GM23248 (cell line): ENCODE measurements at regions not wholly inside any gene's neighbourhood (a gene's known extent, or its start where the extent isn't known, plus 50 kb on each side); places are given as distances from the start of the nearest gene placed in this dataset.

Source experiments
- DNase-seq: peaks from one replicate; pipeline ENCODE4 v3.0.0-alpha.2; 2015
- H2AFZ ChIP-seq: fragments of 200-600 bp; sonication (generic); 2 replicates; pipeline ENCODE4 v1.6.1; 2016; ENCODE audit warnings: antibody characterized with exemption
- H3F3A ChIP-seq: fragments of 200-600 bp; sonication (generic); 2 replicates; pipeline ENCODE4 v1.6.1; 2016; ENCODE audit warnings: mild to moderate bottlenecking, antibody characterized with exemption, mixed run types; ENCODE audit not compliant: insufficient read depth
- H3K27ac ChIP-seq: fragments of 200-600 bp; sonication (generic); 2 replicates; pipeline ENCODE4 v1.5.1; 2016; ENCODE audit warnings: mild to moderate bottlenecking
- H3K27me3 ChIP-seq: fragments of 200-600 bp; sonication (generic); replicated peaks from 2 replicates; pipeline ENCODE4 v1.6.1; 2016; ENCODE audit warnings: mild to moderate bottlenecking; ENCODE audit not compliant: insufficient read depth
- H3K36me3 ChIP-seq: fragments of 200-600 bp; sonication (generic); 2 replicates; pipeline ENCODE4 v1.6.1; 2016; ENCODE audit warnings: low read depth, mild to moderate bottlenecking
- H3K4me1 ChIP-seq: fragments of 200-600 bp; sonication (generic); 2 replicates; pipeline ENCODE4 v1.6.1; 2016; ENCODE audit warnings: mild to moderate bottlenecking; ENCODE audit not compliant: insufficient read depth
- H3K4me2 ChIP-seq: fragments of 200-600 bp; sonication (generic); one replicate; pipeline ENCODE4 v1.6.1; 2016; ENCODE audit warnings: mild to moderate bottlenecking; ENCODE audit not compliant: unreplicated experiment
- H3K4me3 ChIP-seq: fragments of 200-600 bp; sonication (generic); 2 replicates; pipeline ENCODE4 v1.5.1; 2016; ENCODE audit warnings: mild to moderate bottlenecking
- H3K79me2 ChIP-seq: fragments of 200-600 bp; sonication (generic); 2 replicates; pipeline ENCODE4 v1.6.1; 2016; ENCODE audit warnings: mild to moderate bottlenecking; ENCODE audit not compliant: insufficient read depth
- H3K9ac ChIP-seq: fragments of 200-600 bp; sonication (generic); 2 replicates; pipeline ENCODE4 v1.6.1; 2016; ENCODE audit warnings: mild to moderate bottlenecking
- H3K9me2 ChIP-seq: fragments of 200-600 bp; sonication (generic); 2 replicates; pipeline ENCODE4 v1.6.1; 2016; ENCODE audit warnings: mixed run types, mild to moderate bottlenecking, moderate library complexity; ENCODE audit not compliant: insufficient read depth
- H3K9me3 ChIP-seq: fragments of 200-600 bp; sonication (generic); one replicate; pipeline ENCODE4 v1.6.1; 2017; ENCODE audit warnings: low read depth
- H4K20me1 ChIP-seq: fragments of 200-600 bp; sonication (generic); 2 replicates; pipeline ENCODE4 v1.6.0; 2016; ENCODE audit not compliant: insufficient read depth
- EZH2 ChIP-seq: fragments of 200-600 bp; sonication (generic); IDR thresholded peaks from 2 replicates; pipeline ENCODE4 v1.6.1; 2018; ENCODE audit warnings: antibody characterized with exemption, mild to moderate bottlenecking; ENCODE audit not compliant: insufficient read depth, poor library complexity, severe bottlenecking
- EZH2phosphoT487 ChIP-seq: fragments of 200-600 bp; sonication (generic); IDR thresholded peaks from 2 replicates; pipeline ENCODE4 v1.6.1; 2018; ENCODE audit warnings: antibody characterized with exemption, moderate library complexity, mild to moderate bottlenecking, low read depth; ENCODE audit not compliant: insufficient read depth
- WGBS, 2 experiments: methylation state at CpG; one replicate each; pipeline ENCODE4 v1.1.6; 2015 to 2017; ENCODE audit warnings: low lambda C conversion rate in 2 of 2, low coverage in 1 of 2; ENCODE audit errors: missing lambda C conversion rate in 2 of 2; 5-methylcytosine and 5-hydroxymethylcytosine counted together
- in situ Hi-C: fragments of 300-500 bp; cut with MboI; formaldehyde crosslinking; loops from 2 replicates; pipeline ENCODE4 v1.15.0; 2020

- no peak for TF ChIP-seq EZH2phosphoT487
- no peak for TF ChIP-seq EZH2
- in situ Hi-C loops, result no loop called here
Observed at GRCh38 chr4:97159625-97160024, 983.7 kb downstream of the STPG2 start.

GRCh38 chr4:97185233-97185632 is 958.0 kb downstream of the STPG2 start:
- H3K36me3 ChIP-seq, result no peaks in the 10 kb centered on the region
- in situ Hi-C loops, result no loop called here
- H3K4me2 ChIP-seq, result no peak overlapping the region
- H3K9ac ChIP-seq, result no peak overlapping the region
- no peaks in the 10 kb centered on the region for H3K9me2 ChIP-seq
- H3F3A ChIP-seq, result no peaks in the 10 kb centered on the region
- no peaks in the 10 kb centered on the region for H3K27me3 ChIP-seq
- TF ChIP-seq EZH2phosphoT487, result no peak
- TF ChIP-seq EZH2, result no peak
- H4K20me1 ChIP-seq, result no peaks in the 10 kb centered on the region
- H3K9me3 ChIP-seq, result no peaks in the 10 kb centered on the region
- H3K27ac ChIP-seq, result no peak overlapping the region
- H3K4me1 ChIP-seq, result no peaks in the 10 kb centered on the region
- no peak for DNase-seq
- no peaks in the 10 kb centered on the region for H3K79me2 ChIP-seq
- H2AFZ ChIP-seq, result no peak overlapping the region
- no peak overlapping the region for H3K4me3 ChIP-seq

More at GRCh38 chr4:97159625-97160024, 983.7 kb downstream of the STPG2 start:
- no peak overlapping the region for H3K27ac ChIP-seq
- H3K9me3 ChIP-seq, result no peaks in the 10 kb centered on the region
- no peak overlapping the region for H2AFZ ChIP-seq
- no peaks in the 10 kb centered on the region for H4K20me1 ChIP-seq
- WGBS, 2 experiments, result 0 to 3% methylated on average over 1 of the region's 1 CpG
- DNase-seq, result no peak
- no peaks in the 10 kb centered on the region for H3K4me1 ChIP-seq
- no peak overlapping the region for H3K4me3 ChIP-seq
- no peak overlapping the region for H3K4me2 ChIP-seq
- H3K79me2 ChIP-seq, result no peaks in the 10 kb centered on the region
- no peaks in the 10 kb centered on the region for H3F3A ChIP-seq
- H3K9ac ChIP-seq, result no peak overlapping the region
- no peaks in the 10 kb centered on the region for H3K36me3 ChIP-seq
- no peaks in the 10 kb centered on the region for H3K27me3 ChIP-seq
- H3K9me2 ChIP-seq, result no peaks in the 10 kb centered on the region

- TF ChIP-seq EZH2, result no peak
- TF ChIP-seq EZH2phosphoT487, result no peak
- Histone ChIP-seq H3K36me3 (no peaks in the 10 kb centered on the region), H3K9me2 (no peaks in the 10 kb centered on the region), H3K9me3 (no peaks in the 10 kb centered on the region), H3K27me3 (no peaks in the 10 kb centered on the region), H2AFZ (no peak overlapping the region), H3K9ac (no peak overlapping the region), H3K27ac (no peak overlapping the region), H4K20me1 (no peaks in the 10 kb centered on the region), H3K79me2 (no peaks in the 10 kb centered on the region), H3K4me3 (no peak overlapping the region), H3K4me1 (no peaks in the 10 kb centered on the region), H3K4me2 (no peak overlapping the region), H3F3A (no peaks in the 10 kb centered on the region)
- no peak for DNase-seq
- WGBS, 2 experiments, result 0 to 2% methylated on average over 2 of the region's 2 CpGs
- in situ Hi-C loops, result no loop called here
Observed at GRCh38 chr4:97197106-97197505, 946.2 kb downstream of the STPG2 start.

GRCh38 chr4:97208749-97209148 is 934.5 kb downstream of the STPG2 start:
- Histone ChIP-seq H3K36me3 (no peaks in the 10 kb centered on the region), H3K4me2 (no peak overlapping the region), H3K9me3 (no peaks in the 10 kb centered on the region), H3F3A (no peaks in the 10 kb centered on the region), H2AFZ (no peak overlapping the region), H3K4me1 (no peaks in the 10 kb centered on the region), H4K20me1 (no peaks in the 10 kb centered on the region), H3K9ac (no peak overlapping the region), H3K27me3 (no peaks in the 10 kb centered on the region), H3K9me2 (no peaks in the 10 kb centered on the region), H3K27ac (no peak overlapping the region), H3K79me2 (no peaks in the 10 kb centered on the region), H3K4me3 (no peak overlapping the region)
- in situ Hi-C loops, result no loop called here
- no peak for DNase-seq
- WGBS, 2 experiments, result 0 to 8% methylated on average over 1 of the region's 1 CpG
- TF ChIP-seq EZH2phosphoT487, result no peak
- TF ChIP-seq EZH2, result no peak

GRCh38 chr4:97215409-97215941 is 927.8 kb downstream of the STPG2 start:
- H3K9ac ChIP-seq, result no peak overlapping the region
- H3K36me3 ChIP-seq, result no peaks in the 10 kb centered on the region
- H3K27ac ChIP-seq, result no peak overlapping the region
- no peak overlapping the region for H2AFZ ChIP-seq
- H3K4me1 ChIP-seq, result no peaks in the 10 kb centered on the region
- in situ Hi-C loops, result no loop called here
- 12 to 13% methylated on average over 5 of the region's 5 CpGs for WGBS, 2 experiments
- H4K20me1 ChIP-seq, result no peaks in the 10 kb centered on the region
- no peak for DNase-seq
- H3K79me2 ChIP-seq, result no peaks in the 10 kb centered on the region
- H3K9me2 ChIP-seq, result no peaks in the 10 kb centered on the region
- TF ChIP-seq EZH2phosphoT487 (no peak), EZH2 (no peak)
- H3K4me3 ChIP-seq, result no peak overlapping the region
- no peak overlapping the region for H3K4me2 ChIP-seq
- no peaks in the 10 kb centered on the region for H3F3A ChIP-seq
- no peaks in the 10 kb centered on the region for H3K9me3 ChIP-seq
- H3K27me3 ChIP-seq, result no peaks in the 10 kb centered on the region
